ENCODE measurements at regions not wholly inside any gene's neighbourhood (a gene's known extent, or its start where the extent isn't known, plus 50 kb on each side); places are given as distances from the start of the nearest gene placed in this dataset.
A peak's percentile ranks its signal among the peaks of the same experiment; 100 is the strongest.

DNA sequence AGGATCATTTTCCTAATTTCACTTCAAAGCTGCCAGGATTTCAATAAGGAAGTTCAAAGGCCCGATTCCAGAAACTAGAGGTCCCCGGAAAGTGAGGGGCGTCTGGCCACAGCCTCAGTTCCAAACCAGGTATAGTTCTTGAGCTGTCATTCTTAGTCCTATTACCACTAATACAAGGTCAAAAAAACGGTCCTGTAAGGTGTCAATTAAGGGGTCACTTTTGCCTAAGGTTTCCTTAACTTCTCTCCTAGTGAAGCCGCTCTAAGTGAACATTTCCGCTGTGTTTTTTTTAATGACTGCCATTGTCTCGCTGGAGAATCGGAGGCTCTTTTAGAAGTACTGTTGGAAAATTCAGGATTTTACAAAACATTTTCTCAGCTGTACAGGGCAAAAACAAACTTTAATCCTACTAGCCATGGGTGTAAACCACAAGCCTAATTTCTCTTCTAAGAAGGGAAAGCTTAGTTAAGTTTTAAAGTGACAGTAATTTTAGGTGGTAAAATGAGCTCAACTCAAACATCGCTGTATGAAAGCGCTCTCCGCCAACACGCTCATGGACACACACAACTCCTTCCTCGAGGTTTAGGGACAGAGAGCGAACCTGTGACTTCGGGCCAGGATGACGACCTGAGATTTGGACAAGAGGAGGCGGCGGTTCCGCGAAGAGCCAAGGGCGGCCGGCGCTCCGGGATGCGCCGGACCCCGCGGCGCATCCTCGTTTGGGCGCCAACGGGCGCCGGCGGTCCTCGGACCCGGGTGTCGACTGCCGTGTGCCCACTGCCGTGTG, 76.7 kb upstream of the IFNE start:
- no peak overlapping the region for H3K27ac Mint-ChIP-seq
- TF ChIP-seq, protein P1, sequence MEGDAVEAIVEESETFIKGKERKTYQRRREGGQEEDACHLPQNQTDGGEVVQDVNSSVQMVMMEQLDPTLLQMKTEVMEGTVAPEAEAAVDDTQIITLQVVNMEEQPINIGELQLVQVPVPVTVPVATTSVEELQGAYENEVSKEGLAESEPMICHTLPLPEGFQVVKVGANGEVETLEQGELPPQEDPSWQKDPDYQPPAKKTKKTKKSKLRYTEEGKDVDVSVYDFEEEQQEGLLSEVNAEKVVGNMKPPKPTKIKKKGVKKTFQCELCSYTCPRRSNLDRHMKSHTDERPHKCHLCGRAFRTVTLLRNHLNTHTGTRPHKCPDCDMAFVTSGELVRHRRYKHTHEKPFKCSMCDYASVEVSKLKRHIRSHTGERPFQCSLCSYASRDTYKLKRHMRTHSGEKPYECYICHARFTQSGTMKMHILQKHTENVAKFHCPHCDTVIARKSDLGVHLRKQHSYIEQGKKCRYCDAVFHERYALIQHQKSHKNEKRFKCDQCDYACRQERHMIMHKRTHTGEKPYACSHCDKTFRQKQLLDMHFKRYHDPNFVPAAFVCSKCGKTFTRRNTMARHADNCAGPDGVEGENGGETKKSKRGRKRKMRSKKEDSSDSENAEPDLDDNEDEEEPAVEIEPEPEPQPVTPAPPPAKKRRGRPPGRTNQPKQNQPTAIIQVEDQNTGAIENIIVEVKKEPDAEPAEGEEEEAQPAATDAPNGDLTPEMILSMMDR (IDR thresholded peaks at IDR 0.05; ENCODE audit: unreplicated experiment in 3 of 3), result no peak
- H3K27me3 Mint-ChIP-seq (ENCODE audit: low read depth), result peaks cover 84% of the 10 kb centered on the region
- peaks cover 11% of the 10 kb centered on the region for H3K4me1 Mint-ChIP-seq
- no peaks in the 10 kb centered on the region for H3K9me3 Mint-ChIP-seq
- peak overlapping the region; percentile 82 to 88 (median 83) for H3K4me3 Mint-ChIP-seq
- no peaks in the 10 kb centered on the region for H3K36me3 Mint-ChIP-seq (ENCODE audit: low read depth)

DNA sequence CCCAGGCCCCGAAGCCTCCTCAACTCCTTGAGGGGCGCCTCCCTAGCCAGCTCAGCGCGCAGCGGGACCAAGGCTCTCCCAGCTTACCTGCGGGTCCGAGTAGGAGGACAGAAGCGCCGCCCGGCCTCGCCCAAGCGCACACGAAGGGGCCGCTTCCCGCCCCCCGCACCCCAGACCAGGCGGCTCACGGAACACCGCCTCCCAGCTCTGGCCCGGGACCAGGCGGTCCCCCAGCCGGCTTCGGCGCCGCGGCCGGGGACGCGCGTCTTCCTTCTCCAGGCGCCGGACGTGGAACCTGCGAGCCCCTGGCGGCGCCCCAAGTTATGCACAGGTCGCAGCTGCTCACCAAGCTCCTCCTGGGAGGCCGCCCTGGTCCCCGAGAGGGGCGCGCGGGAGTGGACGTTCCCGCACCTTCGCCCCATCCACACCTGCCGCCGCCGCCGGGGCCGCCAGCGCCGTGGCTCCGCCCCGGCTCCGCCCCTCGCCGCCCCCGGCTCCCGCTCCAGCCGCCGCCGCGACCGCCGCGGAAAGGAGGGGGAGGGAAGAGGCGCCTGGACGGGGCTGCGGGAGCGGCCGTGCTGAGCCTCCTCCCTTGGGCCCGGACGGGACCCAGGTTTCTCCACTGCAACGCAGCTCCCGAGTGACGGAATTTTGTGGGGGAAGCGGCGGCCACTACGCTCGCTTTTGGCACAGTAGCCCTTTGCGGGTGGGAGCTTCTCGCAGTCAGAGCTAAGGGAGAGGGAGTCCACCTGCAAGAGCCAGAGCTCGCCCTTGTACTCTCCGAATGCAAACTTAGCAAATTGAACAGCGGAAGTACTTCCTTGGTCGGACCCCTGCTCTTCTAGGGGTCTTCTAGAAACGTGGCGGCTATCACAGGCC, 77.5 kb upstream of the IFNE start:
- Mint-ChIP-seq H3K36me3 (ENCODE audit: low read depth) (no peaks in the 10 kb centered on the region), H3K27me3 (ENCODE audit: low read depth) (peaks cover 90% of the 10 kb centered on the region), H3K4me3 (peak overlapping the region; percentile 81 to 88 (median 86)), H3K4me1 (peaks cover 11% of the 10 kb centered on the region), H3K9me3 (no peaks in the 10 kb centered on the region), H3K27ac (no peak overlapping the region)
- TF ChIP-seq, protein P1 (IDR thresholded peaks at IDR 0.05; ENCODE audit: unreplicated experiment in 3 of 3), result peak in 1 of 3 experiments; percentile 12

DNA sequence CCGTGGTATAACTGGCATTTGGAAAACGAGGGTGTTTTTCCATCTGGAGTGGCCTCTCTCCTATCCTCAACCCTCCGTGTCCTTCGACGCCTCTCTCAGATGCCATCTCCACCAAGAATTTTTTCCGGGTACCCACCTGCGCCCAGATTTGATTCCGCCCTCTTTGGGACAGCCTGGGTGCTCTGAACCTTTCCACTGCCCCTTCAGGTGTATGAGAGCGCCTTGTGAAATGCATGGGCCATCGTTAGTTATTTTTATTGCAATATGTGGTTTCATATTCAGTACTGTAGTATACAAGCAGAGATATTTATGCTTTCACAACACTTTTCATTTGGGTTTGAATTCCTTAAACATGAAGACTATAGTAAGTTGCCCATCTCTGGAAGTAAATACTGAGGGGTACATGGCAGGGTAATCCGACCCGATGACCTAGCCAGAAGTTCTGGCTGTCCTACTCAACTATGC, 78.2 kb upstream of the IFNE start:
- Mint-ChIP-seq H3K9me3 (no peaks in the 10 kb centered on the region), H3K36me3 (ENCODE audit: low read depth) (no peaks in the 10 kb centered on the region)
- TF ChIP-seq, protein P1 (IDR thresholded peaks at IDR 0.05; ENCODE audit: unreplicated experiment in 3 of 3), result no peak

DNA sequence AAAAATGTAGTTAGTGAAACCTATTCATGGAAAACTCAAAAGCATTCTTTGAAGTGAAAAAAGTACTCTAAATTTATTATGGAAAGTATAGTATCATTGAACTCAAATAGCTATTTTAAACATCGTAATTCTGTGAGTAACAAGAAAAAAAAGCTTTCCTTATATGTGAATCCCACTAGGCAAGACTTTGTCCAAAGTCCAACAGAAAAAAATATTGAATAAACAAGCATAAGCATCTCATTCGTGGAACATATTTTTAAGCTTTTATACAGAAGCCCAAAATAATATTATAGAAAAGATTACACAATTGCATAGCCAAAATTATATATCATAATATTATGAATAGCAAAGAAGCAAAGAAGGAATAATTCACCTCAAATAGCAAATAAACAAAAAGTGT, 79.4 kb upstream of the IFNE start:
- TF ChIP-seq, protein P1 (IDR thresholded peaks at IDR 0.05; ENCODE audit: unreplicated experiment in 3 of 3), result no peak
- no peak overlapping the region for H3K4me3 Mint-ChIP-seq
- H3K27me3 Mint-ChIP-seq (ENCODE audit: low read depth), result peaks cover 90% of the 10 kb centered on the region
- H3K36me3 Mint-ChIP-seq (ENCODE audit: low read depth), result no peaks in the 10 kb centered on the region
- H3K27ac Mint-ChIP-seq, result no peak overlapping the region
- peaks cover 11% of the 10 kb centered on the region for H3K4me1 Mint-ChIP-seq
- no peaks in the 10 kb centered on the region for H3K9me3 Mint-ChIP-seq

More for the DNA sequence above, 78.2 kb upstream of the IFNE start:
- H3K4me1 Mint-ChIP-seq, result peaks cover 11% of the 10 kb centered on the region
- no peak overlapping the region for H3K27ac Mint-ChIP-seq
- peak overlapping the region; percentile 81 to 88 (median 86) for H3K4me3 Mint-ChIP-seq
- H3K27me3 Mint-ChIP-seq (ENCODE audit: low read depth), result peaks cover 90% of the 10 kb centered on the region

DNA sequence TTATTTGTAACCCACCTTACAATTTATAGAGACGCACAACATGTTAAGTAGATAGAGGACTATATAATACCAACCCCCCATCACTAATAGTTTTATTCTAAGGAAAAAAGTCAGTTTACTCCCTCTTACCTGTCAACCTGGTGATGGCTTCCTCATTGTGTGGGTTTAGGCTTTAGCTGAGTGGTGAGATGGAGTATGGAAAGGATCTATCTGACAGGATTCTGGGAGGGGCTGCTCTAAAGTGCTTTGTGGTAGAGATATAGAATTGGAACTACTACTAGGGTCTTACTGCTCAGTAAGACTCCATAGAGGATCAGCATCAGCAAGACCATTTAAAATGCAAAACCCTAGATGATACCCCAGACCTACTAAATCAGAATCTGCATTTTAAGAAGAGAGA, 82.1 kb upstream of the IFNE start:
- no peaks in the 10 kb centered on the region for H3K36me3 Mint-ChIP-seq (ENCODE audit: low read depth)
- TF ChIP-seq, protein P1 (IDR thresholded peaks at IDR 0.05; ENCODE audit: unreplicated experiment in 3 of 3), result no peak

More for the DNA sequence above, 82.1 kb upstream of the IFNE start:
- Mint-ChIP-seq H3K4me1 (peaks cover 4% of the 10 kb centered on the region), H3K27ac (no peak overlapping the region), H3K4me3 (no peak overlapping the region), H3K27me3 (ENCODE audit: low read depth) (peaks cover 81% of the 10 kb centered on the region), H3K9me3 (no peaks in the 10 kb centered on the region)
